Ovary (tissue), 7 donors: ENCODE measurements at regions not wholly inside any gene's neighbourhood (a gene's known extent, or its start where the extent isn't known, plus 50 kb on each side); places are given as distances from the start of the nearest gene placed in this dataset.

Source experiments
- DNase-seq, 5 donors: peaks; one replicate each; pipeline ENCODE4 v3.0.0-alpha.2; 2019 to 2020
- H3K27ac ChIP-seq, 2 donors: fragments of 200-600 bp; one replicate each; pipeline versions ENCODE4 v1.5.1 to v1.8.0; 2019 to 2022
- H3K27me3 ChIP-seq: fragments of 200-600 bp; one replicate; pipeline ENCODE4 v1.8.0; 2022
- H3K36me3 ChIP-seq: fragments of 200-600 bp; sonication (generic); one replicate; pipeline ENCODE4 v1.5.1; 2019
- H3K4me1 ChIP-seq: one replicate; pipeline ENCODE4 v1.8.1; 2013; ENCODE audit warnings: mild to moderate bottlenecking, moderate library complexity; ENCODE audit not compliant: insufficient read depth
- H3K4me3 ChIP-seq: fragments of 200-600 bp; sonication (generic); one replicate; pipeline ENCODE4 v1.5.1; 2017
- H3K9me3 ChIP-seq, 2 donors: fragments of 200-600 bp in 1 of 2; sonication (generic) in 1 of 2; one replicate each; pipeline versions ENCODE4 v1.5.1 to v1.8.1; 2013 to 2019; ENCODE audit warnings: mild to moderate bottlenecking in 1 of 2, moderate library complexity in 1 of 2
- EP300 ChIP-seq: sonication (generic); formaldehyde crosslinking; IDR thresholded peaks from one replicate; pipeline ENCODE4 v1.6.1; 2017; ENCODE audit warnings: antibody characterized with exemption
- POLR2A ChIP-seq: fragments of 450-650 bp; IDR thresholded peaks from one replicate; pipeline ENCODE4 v1.6.1; 2017; ENCODE audit warnings: antibody characterized with exemption, mild to moderate bottlenecking, moderate library complexity
- WGBS, 3 donors: extraction: QIAGEN DNeasy Blood & Tissue Kit in 1 of 3; methylation state at CpG; one replicate each; pipeline versions ENCODE4 v1.1.5 to v1.1.7; 2013 to 2017; 5-methylcytosine and 5-hydroxymethylcytosine counted together
- intact Hi-C, 4 donors: fragments of 100-400 bp; cut with DNase I; formaldehyde crosslinking; loops; one replicate each; pipeline versions ENCODE4 v1.11.0 to v1.15.1; 2022 to 2023
- TF ChIP-seq, protein P1 (sequence below), 3 donors: fragments of 450-650 bp in 2 of 3; fragments of 200-600 bp in 1 of 3; IDR thresholded peaks; one replicate each; pipeline versions ENCODE4 v1.5.1 to v1.8.0; 2016 to 2022; ENCODE audit warnings: antibody characterized with exemption in 3 of 3, mild to moderate bottlenecking in 1 of 3
- donor health status: DM: no; HTN: no; CAD: no; lungs with moderate emphysema.
- donor health status: DM: no; HTN: no; CAD: no.
- donor health status: Bipolar disorder and iron deficiency.
- donor health status: DM: no; HTN: no; CAD: no.
- donor health status: DM: yes; HTN: yes; CAD: no.

DNA sequence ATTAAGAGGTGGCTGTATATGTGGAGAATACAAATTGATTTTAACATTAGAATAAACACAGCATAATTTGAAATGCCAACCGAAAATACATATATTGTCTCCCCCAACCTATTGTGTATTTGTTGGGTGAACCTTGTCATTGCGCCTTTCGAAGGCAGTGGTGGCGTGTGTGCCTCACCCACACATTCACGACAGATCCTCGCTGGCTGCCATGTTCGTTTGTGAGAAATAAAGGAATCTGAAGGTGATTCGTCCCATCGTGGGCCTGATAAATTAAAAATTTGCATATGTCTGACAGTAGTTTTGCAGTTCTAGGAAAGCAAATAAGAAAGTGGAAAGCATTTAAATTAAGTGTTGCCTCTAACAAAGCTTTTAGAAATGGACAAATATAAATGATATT, 222.8 kb upstream of the TOPAZ1 start:
- H3K9me3 ChIP-seq: no peaks in the 10 kb centered on the region
- H3K36me3 ChIP-seq: no peaks in the 10 kb centered on the region
- no peak overlapping the region for H3K4me3 ChIP-seq
- no peaks in the 10 kb centered on the region for H3K4me1 ChIP-seq
- 85 to 86% (median 86%) methylated on average over 9 of the region's 9 CpGs for WGBS, 3 donors
- no peak for DNase-seq
- H3K27me3 ChIP-seq: no peaks in the 10 kb centered on the region
- TF ChIP-seq, protein P1, sequence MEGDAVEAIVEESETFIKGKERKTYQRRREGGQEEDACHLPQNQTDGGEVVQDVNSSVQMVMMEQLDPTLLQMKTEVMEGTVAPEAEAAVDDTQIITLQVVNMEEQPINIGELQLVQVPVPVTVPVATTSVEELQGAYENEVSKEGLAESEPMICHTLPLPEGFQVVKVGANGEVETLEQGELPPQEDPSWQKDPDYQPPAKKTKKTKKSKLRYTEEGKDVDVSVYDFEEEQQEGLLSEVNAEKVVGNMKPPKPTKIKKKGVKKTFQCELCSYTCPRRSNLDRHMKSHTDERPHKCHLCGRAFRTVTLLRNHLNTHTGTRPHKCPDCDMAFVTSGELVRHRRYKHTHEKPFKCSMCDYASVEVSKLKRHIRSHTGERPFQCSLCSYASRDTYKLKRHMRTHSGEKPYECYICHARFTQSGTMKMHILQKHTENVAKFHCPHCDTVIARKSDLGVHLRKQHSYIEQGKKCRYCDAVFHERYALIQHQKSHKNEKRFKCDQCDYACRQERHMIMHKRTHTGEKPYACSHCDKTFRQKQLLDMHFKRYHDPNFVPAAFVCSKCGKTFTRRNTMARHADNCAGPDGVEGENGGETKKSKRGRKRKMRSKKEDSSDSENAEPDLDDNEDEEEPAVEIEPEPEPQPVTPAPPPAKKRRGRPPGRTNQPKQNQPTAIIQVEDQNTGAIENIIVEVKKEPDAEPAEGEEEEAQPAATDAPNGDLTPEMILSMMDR (IDR thresholded peaks at IDR 0.05): no peak
- TF ChIP-seq EP300: no peak
- TF ChIP-seq POLR2A: no peak
- no peak overlapping the region for H3K27ac ChIP-seq
- intact Hi-C loops: no loop called here

DNA sequence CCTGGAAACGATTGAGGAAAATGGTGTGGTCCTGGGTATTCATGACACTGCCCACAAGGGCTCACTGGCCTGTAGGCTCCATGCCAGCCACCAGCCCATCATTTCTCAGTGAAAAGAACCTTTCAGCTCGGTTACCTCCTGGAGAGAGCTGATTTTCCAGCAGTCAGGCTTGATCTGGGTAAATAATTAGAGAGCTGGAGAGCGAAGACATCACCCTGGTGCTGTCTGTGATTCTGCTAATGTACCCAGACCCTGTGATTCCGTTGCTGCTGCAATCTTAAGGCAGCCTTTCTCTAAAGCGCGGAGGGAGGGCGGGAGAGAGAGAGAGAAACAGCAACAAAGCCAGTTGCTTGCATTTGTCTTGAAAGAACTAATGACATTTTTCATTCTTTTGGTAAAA, 221.9 kb upstream of the TOPAZ1 start:
- no peaks in the 10 kb centered on the region for H3K4me1 ChIP-seq
- WGBS, 3 donors: 41 to 49% (median 43%) methylated on average over 7 of the region's 7 CpGs
- intact Hi-C loops: no loop called here
- TF ChIP-seq POLR2A (no peak), EP300 (no peak)
- TF ChIP-seq, protein P1 (IDR thresholded peaks at IDR 0.05): no peak
- no peak overlapping the region for H3K27ac ChIP-seq
- H3K4me3 ChIP-seq: no peak overlapping the region
- no peaks in the 10 kb centered on the region for H3K9me3 ChIP-seq
- DNase-seq: no peak
- H3K27me3 ChIP-seq: no peaks in the 10 kb centered on the region
- no peaks in the 10 kb centered on the region for H3K36me3 ChIP-seq

DNA sequence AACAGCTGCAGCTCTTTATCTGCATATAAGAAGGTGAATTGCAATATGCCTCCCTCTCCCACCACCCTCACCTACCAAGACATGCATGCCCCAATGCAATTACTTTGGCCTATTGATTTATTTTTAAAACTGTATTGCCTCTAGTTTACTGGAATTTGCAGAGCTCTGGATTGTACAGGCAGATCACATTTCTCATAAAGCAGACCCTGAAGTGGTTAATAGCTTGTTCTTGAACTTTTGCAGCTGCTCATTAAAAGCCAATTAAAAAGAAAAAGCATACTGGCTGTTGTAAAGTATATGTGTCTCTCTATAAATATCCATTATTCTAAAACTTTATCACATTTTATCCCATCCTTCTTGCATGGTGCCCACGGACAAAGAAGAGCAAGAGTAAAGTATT, 221.5 kb upstream of the TOPAZ1 start:
- 49 to 62% (median 50%) methylated on average over 1 of the region's 1 CpG for whole genome bisulfite sequencing, 3 donors
- H3K27me3 ChIP-seq: no peaks in the 10 kb centered on the region
- intact Hi-C loops: no loop called here

DNA sequence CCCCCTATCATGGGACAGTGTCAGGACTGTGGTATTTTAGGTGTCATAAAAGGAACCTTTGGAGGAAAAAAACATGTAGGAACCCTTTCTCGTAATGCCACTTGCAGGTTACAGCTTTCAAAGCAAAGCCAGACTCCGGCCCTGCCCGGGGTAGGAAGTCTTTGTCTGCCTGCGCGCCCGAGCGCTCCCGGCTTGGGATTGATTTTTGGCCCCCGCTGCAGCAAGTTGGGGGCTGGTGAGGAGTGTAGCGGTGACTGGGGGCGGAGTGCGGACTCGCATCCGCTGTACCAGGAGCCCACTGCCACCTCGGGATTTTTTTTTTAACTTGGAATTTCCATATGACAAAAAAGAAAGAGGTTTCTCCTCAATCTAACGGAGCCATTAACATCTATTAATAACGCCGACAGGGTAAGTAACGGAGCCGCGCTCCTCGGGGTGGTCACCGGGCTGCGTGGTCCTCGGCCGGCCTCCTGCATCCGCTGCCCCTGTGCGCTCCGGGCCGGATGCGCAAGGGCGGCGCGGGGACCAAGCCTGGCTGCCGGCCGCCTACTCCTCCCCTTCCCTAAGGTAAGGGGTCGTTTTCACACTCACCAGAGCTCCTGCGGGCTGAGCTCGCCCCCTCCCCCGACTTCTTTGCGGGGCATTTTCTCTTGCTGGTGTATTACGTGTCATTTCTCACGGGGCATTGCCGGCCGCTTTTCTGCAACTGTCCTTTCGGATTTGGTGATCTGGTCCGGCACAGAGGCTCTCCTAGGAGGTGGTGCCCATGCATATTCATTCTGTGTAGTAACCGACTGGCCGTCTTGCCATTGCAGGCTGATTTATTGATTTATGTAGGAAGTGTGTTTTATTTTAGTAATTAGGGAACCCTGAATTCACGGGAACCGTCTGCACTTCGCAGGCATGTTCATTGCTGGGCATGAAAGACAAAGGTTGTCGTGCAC, 219.8 kb upstream of the TOPAZ1 start:
- no peak for DNase-seq
- Histone ChIP-seq H3K27ac (no peak overlapping the region), H3K36me3 (no peaks in the 10 kb centered on the region), H3K4me1 (no peaks in the 10 kb centered on the region), H3K27me3 (no peaks in the 10 kb centered on the region), H3K9me3 (no peaks in the 10 kb centered on the region), H3K4me3 (no peak overlapping the region)
- TF ChIP-seq, protein P1 (IDR thresholded peaks at IDR 0.05): no peak
- TF ChIP-seq POLR2A: no peak
- TF ChIP-seq EP300: no peak
- WGBS, 3 donors: 3 to 5% (median 5%) methylated on average over 53 of the region's 53 CpGs
- intact Hi-C loops: no loop called here

More for the DNA sequence above, 221.5 kb upstream of the TOPAZ1 start:
- no peak for DNase-seq
- Histone ChIP-seq H3K4me3 (no peak overlapping the region), H3K36me3 (no peaks in the 10 kb centered on the region), H3K27ac (no peak overlapping the region), H3K4me1 (no peaks in the 10 kb centered on the region), H3K9me3 (no peaks in the 10 kb centered on the region)
- TF ChIP-seq EP300 (no peak), POLR2A (no peak)
- TF ChIP-seq, protein P1 (IDR thresholded peaks at IDR 0.05): no peak
